G401 (cell line): ENCODE measurements at regions not wholly inside any gene's neighbourhood (a gene's known extent, or its start where the extent isn't known, plus 50 kb on each side); places are given as distances from the start of the nearest gene placed in this dataset.

Source experiments
- DNase-seq: peaks from one replicate; pipeline ENCODE4 v3.0.0-alpha.2; 2015; ENCODE audit warnings: low spot score
- in situ Hi-C: cut with HindIII; loops from 2 replicates; pipeline ENCODE4 v1.10.0; 2016; ENCODE audit warnings: low sequenced_read_pairs, mixed read lengths

GRCh38 chr14:98371141-98371540, 900.9 kb downstream of the BCL11B start:
- in situ Hi-C loops, result no loop called here

GRCh38 chr14:98374136-98374535, 897.9 kb downstream of the BCL11B start:
- in situ Hi-C loops, result no loop called here

More at GRCh38 chr14:98371141-98371540, 900.9 kb downstream of the BCL11B start:
- no peak for DNase-seq

GRCh38 chr14:98375566-98375965, 896.4 kb downstream of the BCL11B start:
- no peak for DNase-seq
- in situ Hi-C loops, result no loop called here

More at GRCh38 chr14:98374136-98374535, 897.9 kb downstream of the BCL11B start:
- DNase-seq, result no peak

- no peak for DNase-seq
- in situ Hi-C loops, result no loop called here
These were observed 892.2 kb downstream of the BCL11B start for GRCh38 chr14:98379830-98380229.

- DNase-seq, result no peak
- in situ Hi-C loops, result no loop called here
These were observed 889.3 kb downstream of the BCL11B start for GRCh38 chr14:98382662-98383061.

- in situ Hi-C loops, result no loop called here
- DNase-seq, result no peak
These were observed 886.1 kb downstream of the BCL11B start for GRCh38 chr14:98385851-98386250.

- DNase-seq, result no peak
- in situ Hi-C loops, result no loop called here
These were observed 880.9 kb downstream of the BCL11B start for GRCh38 chr14:98391061-98391460.

GRCh38 chr14:98393527-98393926, 878.5 kb downstream of the BCL11B start:
- in situ Hi-C loops, result no loop called here
- no peak for DNase-seq

GRCh38 chr14:98404811-98405210, 867.2 kb downstream of the BCL11B start:
- in situ Hi-C loops, result no loop called here
- DNase-seq, result no peak

- in situ Hi-C loops, result no loop called here
- no peak for DNase-seq
These were observed 863.9 kb downstream of the BCL11B start for GRCh38 chr14:98408024-98408555.

GRCh38 chr14:98408713-98409112, 863.3 kb downstream of the BCL11B start:
- DNase-seq, result no peak
- in situ Hi-C loops, result no loop called here

GRCh38 chr14:98411154-98411553, 860.8 kb downstream of the BCL11B start:
- in situ Hi-C loops, result no loop called here

GRCh38 chr14:98412431-98412830, 859.6 kb downstream of the BCL11B start:
- in situ Hi-C loops, result no loop called here
- DNase-seq, result no peak

More at GRCh38 chr14:98411154-98411553, 860.8 kb downstream of the BCL11B start:
- no peak for DNase-seq

GRCh38 chr14:98415766-98416165, 856.2 kb downstream of the BCL11B start:
- no peak for DNase-seq
- in situ Hi-C loops, result no loop called here

- in situ Hi-C loops, result no loop called here
These were observed 855.0 kb downstream of the BCL11B start for GRCh38 chr14:98417001-98417400.

GRCh38 chr14:98428483-98428994, 843.5 kb downstream of the BCL11B start:
- in situ Hi-C loops, result no loop called here

More at GRCh38 chr14:98417001-98417400, 855.0 kb downstream of the BCL11B start:
- no peak for DNase-seq

GRCh38 chr14:98433436-98433835, 838.6 kb downstream of the BCL11B start:
- DNase-seq, result no peak
- in situ Hi-C loops, result no loop called here

More at GRCh38 chr14:98428483-98428994, 843.5 kb downstream of the BCL11B start:
- DNase-seq, result no peak

GRCh38 chr14:98437113-98437512, 834.9 kb downstream of the BCL11B start:
- no peak for DNase-seq
- in situ Hi-C loops, result no loop called here

GRCh38 chr14:98444077-98444476, 827.9 kb downstream of the BCL11B start:
- no peak for DNase-seq
- in situ Hi-C loops, result no loop called here

- DNase-seq, result no peak
- in situ Hi-C loops, result no loop called here
These were observed 826.3 kb downstream of the BCL11B start for GRCh38 chr14:98445718-98446117.

- DNase-seq, result no peak
- in situ Hi-C loops, result no loop called here
These were observed 825.5 kb downstream of the BCL11B start for GRCh38 chr14:98446508-98446907.
